ENCODE measurements at regions not wholly inside any gene's neighbourhood (a gene's known extent, or its start where the extent isn't known, plus 50 kb on each side); places are given as distances from the start of the nearest gene placed in this dataset.

DNA sequence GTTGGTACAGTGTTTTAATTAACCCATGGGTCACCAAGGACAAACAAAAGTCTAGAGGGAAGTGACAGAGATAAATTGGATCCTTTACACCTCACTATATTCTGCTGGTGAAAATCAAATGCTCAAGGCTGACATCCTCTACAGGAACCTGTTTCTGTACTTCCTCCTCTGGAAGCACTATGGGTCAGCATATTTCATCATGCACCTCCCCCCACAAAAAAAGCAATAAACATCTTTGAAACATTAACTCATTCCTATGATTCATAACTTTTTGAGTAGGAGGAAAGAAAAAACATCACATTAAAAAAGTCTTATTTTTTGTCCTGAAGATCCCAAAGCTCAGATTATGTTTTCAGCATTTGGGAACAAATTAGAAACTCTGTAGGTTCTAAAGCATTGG, 588.3 kb upstream of the SGCG start:
- Histone ChIP-seq H3K36me3 (ENCODE audit: control insufficient read depth, insufficient read depth, low read length) (no peaks in the 10 kb centered on the region), H3K27me3 (ENCODE audit: control insufficient read depth, insufficient read depth, low read length) (no peaks in the 10 kb centered on the region), H3K27ac (ENCODE audit: low read length) (no peak overlapping the region), H3K9me3 (replicated peaks; ENCODE audit: control insufficient read depth, low read depth, low read length) (no peaks in the 10 kb centered on the region), H3K4me3 (ENCODE audit: low read length) (no peak overlapping the region), H3K4me1 (ENCODE audit: control insufficient read depth, insufficient read depth, low read length) (peaks cover 3% of the 10 kb centered on the region)
- DNase-seq: no peak

DNA sequence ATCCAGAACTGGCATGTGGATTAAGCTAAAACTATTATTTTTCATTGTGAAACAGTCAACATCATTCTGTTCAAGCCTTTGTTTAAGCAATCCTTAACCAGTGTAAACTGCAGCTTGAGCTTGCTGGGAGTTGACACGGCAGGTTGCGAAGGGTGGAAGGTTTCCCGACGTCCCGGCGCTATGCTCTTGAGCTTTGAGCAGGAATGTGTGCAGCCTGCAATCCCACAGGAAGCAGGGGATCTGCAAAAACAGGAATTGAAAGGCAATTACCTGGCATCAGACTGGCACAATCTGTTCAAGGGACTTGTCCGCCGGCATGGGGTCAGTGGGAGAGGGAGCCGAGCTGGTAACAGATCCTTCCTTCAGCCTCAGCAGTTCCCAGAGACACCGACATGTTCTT, 586.7 kb upstream of the SGCG start:
- no peaks in the 10 kb centered on the region for H3K36me3 ChIP-seq (ENCODE audit: control insufficient read depth, insufficient read depth, low read length)
- peaks cover 3% of the 10 kb centered on the region for H3K4me1 ChIP-seq (ENCODE audit: control insufficient read depth, insufficient read depth, low read length)
- H3K27ac ChIP-seq (ENCODE audit: low read length): no peak overlapping the region
- no peak overlapping the region for H3K4me3 ChIP-seq (ENCODE audit: low read length)
- no peaks in the 10 kb centered on the region for H3K27me3 ChIP-seq (ENCODE audit: control insufficient read depth, insufficient read depth, low read length)
- H3K9me3 ChIP-seq (replicated peaks; ENCODE audit: control insufficient read depth, low read depth, low read length): no peaks in the 10 kb centered on the region
- peak; percentile 15 for DNase-seq
- 25% methylated on average over 9 of the region's 10 CpGs for WGBS (ENCODE audit: insufficient coverage)

DNA sequence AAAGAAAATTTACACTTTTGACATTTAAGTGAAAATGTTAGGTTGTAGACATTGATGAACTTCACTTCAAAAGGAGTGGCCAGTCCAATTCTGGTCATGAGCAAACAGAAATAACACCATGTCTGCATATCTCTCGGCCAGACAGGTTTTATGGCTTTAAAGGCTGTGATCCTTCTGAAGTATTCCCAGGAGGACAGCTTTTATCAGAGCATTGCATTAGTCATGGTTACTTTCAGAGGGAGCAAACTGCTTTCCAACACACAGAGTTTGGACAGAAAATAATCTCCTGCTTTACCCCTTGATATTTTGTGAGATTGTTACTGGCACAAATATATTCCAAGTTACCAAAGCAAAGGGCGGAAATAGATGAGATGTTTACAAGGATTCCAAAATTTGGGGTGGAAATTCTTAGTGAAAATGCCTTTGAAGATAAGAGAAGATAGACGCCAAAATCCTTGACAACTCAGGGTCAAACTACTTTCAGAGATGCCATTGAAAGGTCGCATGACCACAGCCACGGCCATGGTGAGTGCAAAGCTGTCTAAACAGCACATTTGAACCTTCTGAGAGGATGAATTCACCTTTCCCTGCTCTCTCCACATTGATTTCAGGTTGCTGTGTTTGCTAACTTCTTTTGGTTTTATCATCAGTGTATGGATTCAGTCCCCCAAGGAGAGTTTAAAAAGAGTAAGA, 584.5 kb upstream of the SGCG start:
- Histone ChIP-seq H3K27ac (ENCODE audit: low read length) (no peak overlapping the region), H3K4me1 (ENCODE audit: control insufficient read depth, insufficient read depth, low read length) (peaks cover 3% of the 10 kb centered on the region), H3K4me3 (ENCODE audit: low read length) (no peak overlapping the region), H3K36me3 (ENCODE audit: control insufficient read depth, insufficient read depth, low read length) (no peaks in the 10 kb centered on the region), H3K27me3 (ENCODE audit: control insufficient read depth, insufficient read depth, low read length) (no peaks in the 10 kb centered on the region), H3K9me3 (replicated peaks; ENCODE audit: control insufficient read depth, low read depth, low read length) (no peaks in the 10 kb centered on the region)
- peak; percentile 11 for DNase-seq
- 42% methylated on average over 3 of the region's 5 CpGs for WGBS (ENCODE audit: insufficient coverage)

DNA sequence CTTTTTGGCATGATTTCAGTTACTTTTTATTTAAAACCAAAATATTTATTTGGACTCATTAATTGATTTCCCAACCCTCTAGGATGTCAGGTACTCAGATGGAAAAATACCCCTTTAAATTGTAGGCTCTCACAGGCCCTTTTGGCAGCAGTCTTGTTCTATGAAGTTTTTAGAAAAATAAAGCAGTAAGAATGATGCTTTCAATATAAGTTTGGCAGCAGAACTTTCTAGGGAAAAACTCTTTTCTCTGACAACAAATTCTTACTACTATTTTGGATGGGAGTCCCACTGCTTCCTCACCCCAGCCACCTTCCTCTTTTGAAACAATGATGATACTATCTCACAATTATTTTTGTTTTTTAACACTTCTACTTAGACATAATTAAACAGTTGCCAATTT, 581.6 kb upstream of the SGCG start:
- no peak overlapping the region for H3K27ac ChIP-seq (ENCODE audit: low read length)
- H3K27me3 ChIP-seq (ENCODE audit: control insufficient read depth, insufficient read depth, low read length): no peaks in the 10 kb centered on the region
- peaks cover 1% of the 10 kb centered on the region for H3K4me1 ChIP-seq (ENCODE audit: control insufficient read depth, insufficient read depth, low read length)
- no peaks in the 10 kb centered on the region for H3K9me3 ChIP-seq (replicated peaks; ENCODE audit: control insufficient read depth, low read depth, low read length)
- no peak overlapping the region for H3K4me3 ChIP-seq (ENCODE audit: low read length)
- peak; percentile 82 for DNase-seq
- no peaks in the 10 kb centered on the region for H3K36me3 ChIP-seq (ENCODE audit: control insufficient read depth, insufficient read depth, low read length)

DNA sequence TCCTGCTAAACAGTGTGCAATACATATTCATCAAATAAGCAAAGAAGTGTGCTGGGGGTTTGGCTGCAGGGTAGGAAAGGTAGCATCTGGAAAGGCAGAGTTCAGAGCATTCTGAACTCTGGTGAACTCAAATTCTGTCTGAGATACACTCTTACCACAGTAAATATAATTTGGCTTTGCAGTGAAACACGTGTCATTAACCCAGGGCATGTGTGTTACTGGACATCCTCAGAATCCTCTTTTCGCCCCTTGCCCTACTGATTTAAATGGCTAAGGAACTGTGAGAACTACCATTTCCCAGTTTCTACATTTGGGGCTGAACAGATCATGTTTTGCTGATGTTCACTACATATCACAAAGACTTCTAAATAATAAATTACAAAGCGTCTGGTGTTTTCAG, 562.8 kb upstream of the SGCG start:
- Histone ChIP-seq H3K27ac (ENCODE audit: low read length) (no peak overlapping the region), H3K4me1 (ENCODE audit: control insufficient read depth, insufficient read depth, low read length) (no peaks in the 10 kb centered on the region), H3K4me3 (ENCODE audit: low read length) (no peak overlapping the region), H3K36me3 (ENCODE audit: control insufficient read depth, insufficient read depth, low read length) (no peaks in the 10 kb centered on the region), H3K27me3 (ENCODE audit: control insufficient read depth, insufficient read depth, low read length) (no peaks in the 10 kb centered on the region), H3K9me3 (replicated peaks; ENCODE audit: control insufficient read depth, low read depth, low read length) (no peaks in the 10 kb centered on the region)
- DNase-seq: no peak
- no CpG with 5 or more reads among the region's 3 CpGs for WGBS (ENCODE audit: insufficient coverage)

DNA sequence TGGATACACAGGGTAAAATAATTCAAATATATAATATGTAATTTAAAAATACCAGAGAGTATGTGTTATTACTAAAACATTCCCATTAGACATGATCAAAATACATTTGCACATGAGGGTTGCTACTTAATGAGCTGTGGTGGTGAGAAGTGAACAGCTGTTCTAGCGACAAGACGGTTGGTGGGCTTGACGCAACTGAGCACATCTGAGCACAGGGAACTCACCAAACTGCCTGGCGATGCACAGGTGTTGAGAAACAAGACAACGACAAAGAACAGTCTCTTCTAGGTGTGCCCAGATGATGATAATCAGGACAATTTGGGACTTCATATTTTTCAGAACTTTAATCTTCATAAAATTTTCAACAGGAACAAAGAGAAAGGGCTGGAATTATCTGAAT, 555.1 kb upstream of the SGCG start:
- Histone ChIP-seq H3K4me3 (ENCODE audit: low read length) (no peak overlapping the region), H3K27me3 (ENCODE audit: control insufficient read depth, insufficient read depth, low read length) (no peaks in the 10 kb centered on the region), H3K27ac (ENCODE audit: low read length) (no peak overlapping the region), H3K4me1 (ENCODE audit: control insufficient read depth, insufficient read depth, low read length) (no peaks in the 10 kb centered on the region), H3K9me3 (replicated peaks; ENCODE audit: control insufficient read depth, low read depth, low read length) (no peaks in the 10 kb centered on the region), H3K36me3 (ENCODE audit: control insufficient read depth, insufficient read depth, low read length) (no peaks in the 10 kb centered on the region)
- no peak for DNase-seq
- 88% methylated on average over 3 of the region's 5 CpGs for WGBS (ENCODE audit: insufficient coverage)

DNA sequence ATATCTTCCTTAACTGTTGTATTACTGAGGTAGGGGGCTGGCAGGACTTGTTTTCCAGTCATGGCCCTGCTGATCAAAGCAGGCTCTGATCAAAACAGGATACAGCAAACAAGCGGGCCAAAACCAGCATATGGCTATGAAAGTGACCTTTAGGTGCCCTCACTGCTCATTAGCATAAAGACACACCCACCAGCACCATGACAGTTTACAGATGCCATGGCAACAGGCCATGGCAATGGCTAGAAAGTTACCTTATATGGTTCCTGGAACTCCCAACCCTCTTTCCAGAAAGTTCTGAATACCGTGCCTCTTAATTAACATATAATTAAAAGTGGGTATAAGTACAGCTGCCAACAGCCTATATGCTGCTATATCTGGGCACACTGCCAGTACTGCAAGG, 551.4 kb upstream of the SGCG start:
- no peaks in the 10 kb centered on the region for H3K9me3 ChIP-seq (replicated peaks; ENCODE audit: control insufficient read depth, low read depth, low read length)
- no peak for DNase-seq
- no peak overlapping the region for H3K4me3 ChIP-seq (ENCODE audit: low read length)
- no peaks in the 10 kb centered on the region for H3K36me3 ChIP-seq (ENCODE audit: control insufficient read depth, insufficient read depth, low read length)
- no CpG with 5 or more reads among the region's 2 CpGs for whole genome bisulfite sequencing (ENCODE audit: insufficient coverage)
- H3K27me3 ChIP-seq (ENCODE audit: control insufficient read depth, insufficient read depth, low read length): no peaks in the 10 kb centered on the region
- no peak overlapping the region for H3K27ac ChIP-seq (ENCODE audit: low read length)
- H3K4me1 ChIP-seq (ENCODE audit: control insufficient read depth, insufficient read depth, low read length): no peaks in the 10 kb centered on the region

DNA sequence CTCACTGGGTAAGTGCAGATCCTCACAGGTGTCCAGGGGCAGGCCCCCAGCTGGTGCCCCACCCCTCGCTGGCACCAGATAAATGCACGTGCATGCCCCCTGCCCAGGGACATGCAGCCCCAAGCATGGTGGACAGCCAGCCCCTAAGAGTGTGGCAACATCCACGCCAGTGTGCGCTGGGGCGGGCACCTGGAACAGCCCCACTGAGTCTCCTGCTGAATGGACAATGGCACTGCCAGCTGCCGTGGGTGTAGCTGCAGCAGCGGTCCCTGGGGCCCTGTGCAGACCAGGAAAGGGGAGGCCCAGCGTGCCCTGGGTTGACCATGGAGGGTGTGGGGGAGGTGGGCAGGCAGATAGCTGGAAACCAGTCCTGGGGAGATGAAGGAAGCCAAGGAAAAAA, 538.7 kb upstream of the SGCG start:
- WGBS (ENCODE audit: insufficient coverage): 92% methylated on average over 8 of the region's 8 CpGs
- Histone ChIP-seq H3K4me3 (ENCODE audit: low read length) (no peak overlapping the region), H3K36me3 (ENCODE audit: control insufficient read depth, insufficient read depth, low read length) (no peaks in the 10 kb centered on the region), H3K4me1 (ENCODE audit: control insufficient read depth, insufficient read depth, low read length) (no peaks in the 10 kb centered on the region), H3K27me3 (ENCODE audit: control insufficient read depth, insufficient read depth, low read length) (no peaks in the 10 kb centered on the region), H3K27ac (ENCODE audit: low read length) (no peak overlapping the region), H3K9me3 (replicated peaks; ENCODE audit: control insufficient read depth, low read depth, low read length) (no peaks in the 10 kb centered on the region)
- DNase-seq: no peak

DNA sequence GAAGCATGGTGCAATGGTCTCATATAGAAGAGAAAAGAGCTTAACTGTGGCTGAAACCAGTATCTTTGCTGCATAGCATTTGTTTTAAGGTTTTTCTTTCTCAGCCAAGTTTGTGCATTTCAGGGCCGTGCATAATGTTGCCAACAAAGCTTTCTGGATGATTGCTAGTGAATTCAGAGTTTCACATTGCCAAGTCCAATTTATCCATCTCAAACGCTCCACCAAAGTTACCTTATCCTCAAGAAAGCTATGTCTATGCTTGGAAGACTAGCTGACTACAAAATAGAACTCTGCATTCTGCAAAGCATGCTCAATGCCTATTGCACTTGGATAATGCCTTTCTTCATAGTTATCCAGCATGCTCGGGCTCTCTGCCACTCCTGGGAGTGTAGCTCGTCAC, 535.8 kb upstream of the SGCG start:
- H3K4me3 ChIP-seq (ENCODE audit: low read length): no peak overlapping the region
- peaks cover 6% of the 10 kb centered on the region for H3K4me1 ChIP-seq (ENCODE audit: control insufficient read depth, insufficient read depth, low read length)
- DNase-seq: peak; percentile 44
- WGBS (ENCODE audit: insufficient coverage): 28% methylated on average over 2 of the region's 4 CpGs
- H3K9me3 ChIP-seq (replicated peaks; ENCODE audit: control insufficient read depth, low read depth, low read length): no peaks in the 10 kb centered on the region
- no peaks in the 10 kb centered on the region for H3K36me3 ChIP-seq (ENCODE audit: control insufficient read depth, insufficient read depth, low read length)
- no peak overlapping the region for H3K27ac ChIP-seq (ENCODE audit: low read length)
- no peaks in the 10 kb centered on the region for H3K27me3 ChIP-seq (ENCODE audit: control insufficient read depth, insufficient read depth, low read length)

DNA sequence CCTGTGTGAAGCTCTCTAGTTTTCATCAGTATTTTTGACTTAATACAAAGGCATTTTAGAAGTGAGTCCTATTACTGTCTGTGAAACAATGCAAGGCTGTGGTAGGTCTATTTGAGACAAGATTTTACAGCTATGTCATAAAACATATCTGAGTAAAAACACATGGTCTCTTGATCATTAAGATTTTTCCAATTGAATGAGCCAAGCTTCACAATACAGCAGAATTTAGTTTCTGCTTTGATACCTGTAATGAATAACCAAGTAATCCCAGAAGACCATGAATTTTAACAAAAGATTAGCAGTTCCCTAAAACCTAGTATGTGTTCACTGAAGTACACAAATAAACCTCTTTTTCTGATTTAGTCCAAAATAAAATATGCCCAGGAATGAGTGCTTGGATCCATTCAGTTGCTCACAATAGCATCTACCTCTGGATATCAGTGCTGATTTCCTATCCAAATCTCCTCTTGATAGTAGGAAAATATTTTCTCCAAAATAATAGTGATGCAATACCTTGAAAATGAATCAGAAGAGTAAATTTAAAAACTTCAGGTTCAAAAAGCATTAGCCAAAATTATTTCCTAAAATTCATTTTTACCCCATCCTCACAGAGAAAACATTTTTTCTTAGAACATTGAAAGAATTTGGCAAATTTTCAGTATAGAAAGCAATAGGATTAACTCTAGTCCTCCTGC, 533.5 kb upstream of the SGCG start:
- Histone ChIP-seq H3K4me1 (ENCODE audit: control insufficient read depth, insufficient read depth, low read length) (peaks cover 6% of the 10 kb centered on the region), H3K27ac (ENCODE audit: low read length) (peak overlapping the region; percentile 21), H3K36me3 (ENCODE audit: control insufficient read depth, insufficient read depth, low read length) (no peaks in the 10 kb centered on the region), H3K4me3 (ENCODE audit: low read length) (no peak overlapping the region), H3K9me3 (replicated peaks; ENCODE audit: control insufficient read depth, low read depth, low read length) (no peaks in the 10 kb centered on the region), H3K27me3 (ENCODE audit: control insufficient read depth, insufficient read depth, low read length) (no peaks in the 10 kb centered on the region)
- DNase-seq: peak; percentile 84

Measured in muscle of leg (tissue), 3 donors.